Keratinocyte (primary cell): ENCODE measurements at regions not wholly inside any gene's neighbourhood (a gene's known extent, or its start where the extent isn't known, plus 50 kb on each side); places are given as distances from the start of the nearest gene placed in this dataset.

Experiments
- DNase-seq: peaks from one replicate; pipeline ENCODE4 v3.0.0-alpha.2; 2011; ENCODE audit warnings: low read depth, missing footprints, low spot score
- FAIRE-seq: peaks from 2 replicates; lab custom pipeline; 2011; peaks lifted over from hg19 to GRCh38; lab: Jason Lieb, UNC
- H2AFZ ChIP-seq: 2 replicates; pipeline ENCODE4 v1.6.0; 2012; ENCODE audit warnings: low read length, control low read depth, inconsistent platforms; ENCODE audit not compliant: control insufficient read depth
- H3K27ac ChIP-seq: 2 replicates; pipeline ENCODE4 v1.5.1; 2011; ENCODE audit warnings: low read length; ENCODE audit not compliant: control insufficient read depth, insufficient read depth
- H3K27me3 ChIP-seq: 3 replicates; pipeline ENCODE4 v1.6.0; 2011; ENCODE audit warnings: low read length; ENCODE audit not compliant: control insufficient read depth, insufficient read depth; ENCODE audit errors: extremely low read depth
- H3K36me3 ChIP-seq, 2 experiments: 2 replicates in 1 of 2; 3 replicates in 1 of 2; pipeline ENCODE4 v1.5.1; 2011; ENCODE audit warnings: low read length in 2 of 2, mild to moderate bottlenecking in 1 of 2; ENCODE audit not compliant: control insufficient read depth in 2 of 2, insufficient read depth in 2 of 2; ENCODE audit errors: extremely low read depth in 1 of 2
- H3K4me1 ChIP-seq: 3 replicates; pipeline ENCODE4 v1.5.1; 2011; ENCODE audit warnings: low read length; ENCODE audit not compliant: control insufficient read depth, insufficient read depth; ENCODE audit errors: extremely low read depth
- H3K4me2 ChIP-seq: 3 replicates; pipeline ENCODE4 v1.6.0; 2011; ENCODE audit warnings: low read depth, low read length; ENCODE audit not compliant: control insufficient read depth, insufficient read depth; ENCODE audit errors: extremely low read depth
- H3K4me3 ChIP-seq, 3 experiments: fragments of 200-600 bp in 1 of 3; sonication (generic) in 1 of 3; 2 replicates in 2 of 3; 3 replicates in 1 of 3; pipeline ENCODE4 v1.5.1; 2011 to 2016; ENCODE audit warnings: low read length in 3 of 3, mild to moderate bottlenecking in 3 of 3, control low read depth in 2 of 3, inconsistent platforms in 1 of 3, low read depth in 1 of 3, mixed read lengths in 1 of 3, mixed run types in 1 of 3, moderate library complexity in 1 of 3; ENCODE audit not compliant: control insufficient read depth in 2 of 3, insufficient read depth in 2 of 3; ENCODE audit errors: extremely low read depth in 1 of 3
- H3K79me2 ChIP-seq: 2 replicates; pipeline ENCODE4 v1.6.0; 2012; ENCODE audit warnings: low read length; ENCODE audit not compliant: control insufficient read depth, insufficient read depth
- H3K9ac ChIP-seq: 3 replicates; pipeline ENCODE4 v1.6.0; 2011; ENCODE audit warnings: low read length; ENCODE audit not compliant: control insufficient read depth, insufficient read depth; ENCODE audit errors: extremely low read depth
- H3K9me1 ChIP-seq: 3 replicates; pipeline ENCODE4 v1.6.0; 2011; ENCODE audit warnings: low read length; ENCODE audit not compliant: control insufficient read depth, insufficient read depth; ENCODE audit errors: extremely low read depth
- H3K9me3 ChIP-seq: 2 replicates; pipeline ENCODE4 v1.5.1; 2012; ENCODE audit warnings: low read depth, low read length; ENCODE audit not compliant: control insufficient read depth
- H4K20me1 ChIP-seq: 3 replicates; pipeline ENCODE4 v1.6.0; 2011; ENCODE audit warnings: low read length; ENCODE audit not compliant: control insufficient read depth, insufficient read depth; ENCODE audit errors: extremely low read depth
- CTCF ChIP-seq, 3 experiments: IDR thresholded peaks in 1 of 3; conservative IDR thresholded peaks in 1 of 3; optimal IDR thresholded peaks in 1 of 3; 2 replicates in 2 of 3; 3 replicates in 1 of 3; pipeline versions ENCODE3 to v1.5.1; 2011; ENCODE audit warnings: low read length in 3 of 3, mild to moderate bottlenecking in 3 of 3, moderate library complexity in 2 of 3, control low read depth in 1 of 3, inconsistent platforms in 1 of 3; ENCODE audit not compliant: insufficient read depth in 2 of 3; ENCODE audit errors: extremely low read depth in 1 of 3
- EZH2 ChIP-seq: IDR thresholded peaks from one replicate; pipeline ENCODE4 v1.6.1; 2012; ENCODE audit warnings: inconsistent platforms, mild to moderate bottlenecking, low read length, moderate library complexity
- dilution Hi-C: fragments of 300-500 bp; cut with MboI; formaldehyde crosslinking; loops from one replicate; pipeline ENCODE4 v1.7.0; 2020; ENCODE audit warnings: low sequenced_read_pairs; ENCODE audit not compliant: extremely low pct_ligation_motif_present

GRCh38 chr1:38463074-38463473 lies 396.5 kb downstream of the RRAGC start:
- TF ChIP-seq CTCF (optimal IDR thresholded peaks at IDR 0.05 in 1 of 3, IDR thresholded peaks at IDR 0.05 in 1 of 3, conservative IDR thresholded peaks at IDR 0.05 in 1 of 3; ENCODE audit: extremely low read depth in 1 of 3, insufficient read depth in 2 of 3, low read length in 3 of 3) (no peak), EZH2 (no peak)
- no peak overlapping the region for H3K27ac ChIP-seq
- no peak overlapping the region for H3K4me3 ChIP-seq
- H3K9me1 ChIP-seq: no peaks in the 10 kb centered on the region
- dilution Hi-C loops: no loop called here
- H3K4me2 ChIP-seq: no peak overlapping the region
- DNase-seq: no peak
- no peak for FAIRE-seq
- no peaks in the 10 kb centered on the region for H3K4me1 ChIP-seq
- no peaks in the 10 kb centered on the region for H3K36me3 ChIP-seq
- H2AFZ ChIP-seq: no peak overlapping the region
- no peaks in the 10 kb centered on the region for H3K79me2 ChIP-seq
- H3K9ac ChIP-seq: no peak overlapping the region
- no peaks in the 10 kb centered on the region for H3K9me3 ChIP-seq
- H4K20me1 ChIP-seq: no peaks in the 10 kb centered on the region
- peaks cover 3% of the 10 kb centered on the region for H3K27me3 ChIP-seq

- no peaks in the 10 kb centered on the region for H3K36me3 ChIP-seq
- no peak overlapping the region for H3K9ac ChIP-seq
- H3K9me3 ChIP-seq: no peaks in the 10 kb centered on the region
- FAIRE-seq (no peak), DNase-seq (no peak)
- no peaks in the 10 kb centered on the region for H3K79me2 ChIP-seq
- TF ChIP-seq EZH2: no peak
- no peak for TF ChIP-seq CTCF (optimal IDR thresholded peaks at IDR 0.05 in 1 of 3, IDR thresholded peaks at IDR 0.05 in 1 of 3, conservative IDR thresholded peaks at IDR 0.05 in 1 of 3; ENCODE audit: extremely low read depth in 1 of 3, insufficient read depth in 2 of 3, low read length in 3 of 3)
- H3K4me1 ChIP-seq: no peaks in the 10 kb centered on the region
- no peak overlapping the region for H3K4me3 ChIP-seq
- H3K27ac ChIP-seq: no peak overlapping the region
- H3K4me2 ChIP-seq: no peak overlapping the region
- dilution Hi-C loops: no loop called here
- H3K9me1 ChIP-seq: no peaks in the 10 kb centered on the region
- no peaks in the 10 kb centered on the region for H4K20me1 ChIP-seq
- H2AFZ ChIP-seq: no peak overlapping the region
- no peaks in the 10 kb centered on the region for H3K27me3 ChIP-seq
Measured at GRCh38 chr1:38456531-38456876, 403.1 kb downstream of the RRAGC start.
